Epithelial cell of proximal tubule (primary cell): ENCODE measurements at regions not wholly inside any gene's neighbourhood (a gene's known extent, or its start where the extent isn't known, plus 50 kb on each side); places are given as distances from the start of the nearest gene placed in this dataset.

ENCODE experiments used
- DNase-seq: peaks from one replicate; pipeline ENCODE4 v3.0.0-alpha.2; 2011; ENCODE audit warnings: low read depth
- H3K4me3 ChIP-seq: 2 replicates; pipeline ENCODE4 v1.5.1; 2011; ENCODE audit warnings: low read depth, mild to moderate bottlenecking, low read length
- CTCF ChIP-seq: conservative IDR thresholded peaks from 2 replicates; pipeline ENCODE4 v1.5.1; 2012; ENCODE audit warnings: low read depth, mild to moderate bottlenecking, low read length

GRCh38 chrX:18016941-18017340 is 155.8 kb upstream of the RAI2 start:
- H3K4me3 ChIP-seq = no peak overlapping the region
- no peak for TF ChIP-seq CTCF
- DNase-seq = no peak

GRCh38 chrX:18010253-18010652 is 149.2 kb upstream of the RAI2 start:
- TF ChIP-seq CTCF = no peak
- DNase-seq = no peak
- H3K4me3 ChIP-seq = no peak overlapping the region

- DNase-seq = no peak
These were observed 142.8 kb upstream of the RAI2 start for GRCh38 chrX:18003876-18004275.

DNA sequence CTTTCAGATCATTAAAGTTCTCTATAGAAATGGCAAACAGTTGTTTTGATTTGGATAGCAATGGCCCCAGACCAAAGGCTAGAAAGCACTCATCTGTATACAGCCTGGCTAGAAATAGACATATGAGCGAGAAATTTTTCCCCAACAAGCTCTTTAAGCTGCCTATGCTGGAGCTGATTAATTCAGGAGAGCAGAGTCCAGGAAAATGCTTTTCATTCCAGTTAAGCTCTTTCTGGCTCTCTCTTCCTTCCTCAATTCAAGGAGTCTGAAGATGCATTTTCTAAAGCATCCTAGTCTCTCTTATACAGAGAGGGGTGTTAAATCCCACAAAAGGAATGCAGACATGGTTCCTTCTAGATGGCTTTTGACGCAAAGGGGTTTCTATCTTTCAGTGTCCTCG is 141.7 kb upstream of the RAI2 start:
- DNase-seq = no peak
- TF ChIP-seq CTCF = no peak
- no peak overlapping the region for H3K4me3 ChIP-seq

More at GRCh38 chrX:18003876-18004275, 142.8 kb upstream of the RAI2 start:
- no peak for TF ChIP-seq CTCF
- H3K4me3 ChIP-seq = no peak overlapping the region

GRCh38 chrX:17994429-17994828 is 133.3 kb upstream of the RAI2 start:
- no peak for TF ChIP-seq CTCF
- no peak for DNase-seq
- H3K4me3 ChIP-seq = no peak overlapping the region

GRCh38 chrX:17993062-17993461 is 132.0 kb upstream of the RAI2 start:
- no peak overlapping the region for H3K4me3 ChIP-seq
- TF ChIP-seq CTCF = no peak
- no peak for DNase-seq

GRCh38 chrX:17990532-17990931 is 129.4 kb upstream of the RAI2 start:
- no peak for TF ChIP-seq CTCF
- no peak overlapping the region for H3K4me3 ChIP-seq
- DNase-seq = no peak
